Ovary (tissue), 3 donors: ENCODE measurements at regions not wholly inside any gene's neighbourhood (a gene's known extent, or its start where the extent isn't known, plus 50 kb on each side); places are given as distances from the start of the nearest gene placed in this dataset.

Experiments
- EP300 ChIP-seq: sonication (generic); formaldehyde crosslinking; IDR thresholded peaks from one replicate; pipeline ENCODE4 v1.6.1; 2017; ENCODE audit warnings: antibody characterized with exemption
- TF ChIP-seq, protein P1 (sequence below), 3 donors: fragments of 450-650 bp in 2 of 3; fragments of 200-600 bp in 1 of 3; IDR thresholded peaks; one replicate each; pipeline versions ENCODE4 v1.5.1 to v1.8.0; 2016 to 2022; ENCODE audit warnings: antibody characterized with exemption in 3 of 3, mild to moderate bottlenecking in 1 of 3
- donor health status: DM: no; HTN: no; CAD: no.

DNA sequence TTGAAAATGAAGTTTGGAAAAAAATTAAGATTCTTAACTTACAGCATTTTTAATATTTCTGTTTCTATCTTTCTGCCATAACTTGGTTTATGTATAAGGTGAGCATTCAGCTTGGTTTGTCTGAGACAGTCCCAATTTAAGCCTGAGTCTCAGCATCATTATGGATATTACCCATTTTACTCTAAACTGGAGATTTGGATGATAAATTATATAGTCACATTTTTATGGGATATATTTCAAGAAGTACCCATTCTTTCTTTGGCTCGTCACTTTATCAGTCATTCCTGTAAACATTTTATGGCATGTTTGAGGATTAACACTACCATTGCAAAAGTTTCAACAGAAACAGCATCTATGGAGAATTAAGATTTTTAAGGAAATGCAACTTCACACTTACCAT is 1129.0 kb upstream of the PCDH9 start:
- TF ChIP-seq, protein P1, sequence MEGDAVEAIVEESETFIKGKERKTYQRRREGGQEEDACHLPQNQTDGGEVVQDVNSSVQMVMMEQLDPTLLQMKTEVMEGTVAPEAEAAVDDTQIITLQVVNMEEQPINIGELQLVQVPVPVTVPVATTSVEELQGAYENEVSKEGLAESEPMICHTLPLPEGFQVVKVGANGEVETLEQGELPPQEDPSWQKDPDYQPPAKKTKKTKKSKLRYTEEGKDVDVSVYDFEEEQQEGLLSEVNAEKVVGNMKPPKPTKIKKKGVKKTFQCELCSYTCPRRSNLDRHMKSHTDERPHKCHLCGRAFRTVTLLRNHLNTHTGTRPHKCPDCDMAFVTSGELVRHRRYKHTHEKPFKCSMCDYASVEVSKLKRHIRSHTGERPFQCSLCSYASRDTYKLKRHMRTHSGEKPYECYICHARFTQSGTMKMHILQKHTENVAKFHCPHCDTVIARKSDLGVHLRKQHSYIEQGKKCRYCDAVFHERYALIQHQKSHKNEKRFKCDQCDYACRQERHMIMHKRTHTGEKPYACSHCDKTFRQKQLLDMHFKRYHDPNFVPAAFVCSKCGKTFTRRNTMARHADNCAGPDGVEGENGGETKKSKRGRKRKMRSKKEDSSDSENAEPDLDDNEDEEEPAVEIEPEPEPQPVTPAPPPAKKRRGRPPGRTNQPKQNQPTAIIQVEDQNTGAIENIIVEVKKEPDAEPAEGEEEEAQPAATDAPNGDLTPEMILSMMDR (IDR thresholded peaks at IDR 0.05), result no peak
- no peak for TF ChIP-seq EP300
